ENCODE measurements at regions not wholly inside any gene's neighbourhood (a gene's known extent, or its start where the extent isn't known, plus 50 kb on each side); places are given as distances from the start of the nearest gene placed in this dataset.

DNA sequence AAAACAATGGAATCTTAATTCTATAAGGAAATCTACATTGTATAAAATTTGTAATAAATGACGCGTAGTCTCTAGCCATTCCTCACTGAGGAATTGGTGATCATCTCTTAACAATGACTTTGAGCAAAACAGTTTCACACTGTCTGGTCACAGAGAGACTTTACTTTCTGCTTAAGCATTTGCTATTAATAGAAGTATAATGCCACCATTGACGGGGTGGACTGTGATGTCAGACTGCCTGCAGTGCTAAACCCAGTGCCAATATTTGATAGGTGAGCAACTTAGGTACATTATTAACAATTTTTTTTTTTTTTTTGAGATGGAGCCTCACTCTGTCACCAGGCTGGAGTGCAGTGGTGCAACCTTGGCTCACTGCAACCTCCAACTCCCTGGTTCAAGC, 494.9 kb upstream of the ADAMTS9 start:
- TF ChIP-seq, protein P1, sequence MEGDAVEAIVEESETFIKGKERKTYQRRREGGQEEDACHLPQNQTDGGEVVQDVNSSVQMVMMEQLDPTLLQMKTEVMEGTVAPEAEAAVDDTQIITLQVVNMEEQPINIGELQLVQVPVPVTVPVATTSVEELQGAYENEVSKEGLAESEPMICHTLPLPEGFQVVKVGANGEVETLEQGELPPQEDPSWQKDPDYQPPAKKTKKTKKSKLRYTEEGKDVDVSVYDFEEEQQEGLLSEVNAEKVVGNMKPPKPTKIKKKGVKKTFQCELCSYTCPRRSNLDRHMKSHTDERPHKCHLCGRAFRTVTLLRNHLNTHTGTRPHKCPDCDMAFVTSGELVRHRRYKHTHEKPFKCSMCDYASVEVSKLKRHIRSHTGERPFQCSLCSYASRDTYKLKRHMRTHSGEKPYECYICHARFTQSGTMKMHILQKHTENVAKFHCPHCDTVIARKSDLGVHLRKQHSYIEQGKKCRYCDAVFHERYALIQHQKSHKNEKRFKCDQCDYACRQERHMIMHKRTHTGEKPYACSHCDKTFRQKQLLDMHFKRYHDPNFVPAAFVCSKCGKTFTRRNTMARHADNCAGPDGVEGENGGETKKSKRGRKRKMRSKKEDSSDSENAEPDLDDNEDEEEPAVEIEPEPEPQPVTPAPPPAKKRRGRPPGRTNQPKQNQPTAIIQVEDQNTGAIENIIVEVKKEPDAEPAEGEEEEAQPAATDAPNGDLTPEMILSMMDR (IDR thresholded peaks at IDR 0.05): no peak
- TF ChIP-seq POLR2A (IDR thresholded peaks at IDR 0.05): no peak

Data from ovary (tissue), 3 donors.